CD4-positive, alpha-beta T cell treated with Interleukin-17A for 4 hours (primary cell): ENCODE measurements at regions not wholly inside any gene's neighbourhood (a gene's known extent, or its start where the extent isn't known, plus 50 kb on each side); places are given as distances from the start of the nearest gene placed in this dataset.

Experiments
- DNase-seq: peaks from one replicate; pipeline ENCODE4 v3.0.0-alpha.2; 2020; ENCODE audit warnings: mixed read lengths

DNA sequence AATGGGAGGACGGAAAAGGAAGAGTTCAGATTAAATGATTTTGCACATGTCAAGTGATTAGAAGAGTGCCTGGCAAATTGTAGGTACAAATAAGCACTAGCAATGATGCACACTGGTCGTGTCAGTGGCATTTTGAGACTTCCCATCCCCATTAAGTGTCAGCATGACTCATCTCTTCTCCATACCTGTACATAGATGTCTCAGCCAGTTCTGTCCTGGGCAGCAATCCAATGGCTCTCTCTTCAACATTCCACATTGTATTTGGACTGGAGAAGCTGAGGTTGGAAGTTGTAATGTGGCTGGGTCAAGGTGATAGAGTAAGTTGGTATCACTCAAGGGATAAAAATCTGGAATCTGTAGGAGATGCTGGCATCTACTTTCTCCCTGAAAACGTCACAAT lies 742.7 kb downstream of the VRK1 start:
- no peak for DNase-seq

DNA sequence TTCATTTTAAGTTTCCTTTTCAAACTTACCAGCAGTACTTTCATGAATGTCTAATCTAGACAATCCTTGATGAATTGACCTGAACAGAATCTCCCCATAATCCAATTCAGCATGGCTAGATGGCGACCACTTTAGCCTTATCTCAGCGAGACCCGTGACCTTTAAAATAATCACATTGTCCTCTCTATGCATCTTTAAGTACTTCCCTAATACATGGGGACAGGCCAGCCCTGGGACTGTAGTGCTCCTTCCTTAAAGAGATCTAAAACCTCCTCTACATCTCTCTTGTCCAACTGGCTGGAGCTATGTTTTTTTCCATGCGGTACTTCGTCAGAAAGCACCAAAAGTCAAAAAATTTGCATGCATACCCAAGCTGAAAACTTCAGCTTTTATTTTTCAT lies 746.0 kb downstream of the VRK1 start:
- no peak for DNase-seq

DNA sequence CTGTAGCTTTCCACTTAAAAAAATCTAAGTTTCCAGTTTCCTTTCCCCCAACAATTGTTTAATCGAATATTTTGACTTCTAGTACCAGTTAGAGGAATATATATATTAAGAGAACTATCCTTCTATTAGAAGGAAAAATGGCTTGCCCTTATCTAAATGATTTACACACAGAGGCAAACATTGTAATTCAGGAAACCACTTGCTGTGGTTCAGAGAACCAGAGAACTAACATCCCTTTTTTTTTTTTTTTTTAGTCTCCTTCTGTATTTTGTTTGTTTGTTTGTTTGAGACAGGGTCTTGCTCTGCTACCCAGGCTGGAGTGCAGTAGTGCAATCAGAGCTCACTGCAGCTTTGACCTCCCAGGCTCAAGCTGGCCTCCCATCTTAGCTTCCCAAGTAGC lies 746.6 kb downstream of the VRK1 start:
- no peak for DNase-seq

DNA sequence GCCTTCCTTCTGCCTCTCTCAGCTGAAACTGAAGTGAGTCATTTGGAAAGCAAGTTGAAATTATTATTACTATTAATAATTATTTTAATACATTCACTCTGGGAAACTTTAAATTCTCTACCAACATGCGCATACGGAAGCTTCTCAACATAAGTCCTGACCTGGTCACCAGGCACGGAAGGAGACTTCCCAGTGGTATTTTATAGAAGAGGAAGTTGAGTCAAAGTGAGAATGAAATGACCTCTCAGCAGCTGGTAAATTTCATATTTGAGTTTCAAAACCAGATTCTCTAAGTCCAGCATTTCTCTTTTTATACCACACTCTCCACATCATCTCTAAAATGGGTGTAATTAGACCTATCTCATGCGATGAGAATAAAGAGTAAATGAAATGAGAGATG lies 747.4 kb downstream of the VRK1 start:
- no peak for DNase-seq

DNA sequence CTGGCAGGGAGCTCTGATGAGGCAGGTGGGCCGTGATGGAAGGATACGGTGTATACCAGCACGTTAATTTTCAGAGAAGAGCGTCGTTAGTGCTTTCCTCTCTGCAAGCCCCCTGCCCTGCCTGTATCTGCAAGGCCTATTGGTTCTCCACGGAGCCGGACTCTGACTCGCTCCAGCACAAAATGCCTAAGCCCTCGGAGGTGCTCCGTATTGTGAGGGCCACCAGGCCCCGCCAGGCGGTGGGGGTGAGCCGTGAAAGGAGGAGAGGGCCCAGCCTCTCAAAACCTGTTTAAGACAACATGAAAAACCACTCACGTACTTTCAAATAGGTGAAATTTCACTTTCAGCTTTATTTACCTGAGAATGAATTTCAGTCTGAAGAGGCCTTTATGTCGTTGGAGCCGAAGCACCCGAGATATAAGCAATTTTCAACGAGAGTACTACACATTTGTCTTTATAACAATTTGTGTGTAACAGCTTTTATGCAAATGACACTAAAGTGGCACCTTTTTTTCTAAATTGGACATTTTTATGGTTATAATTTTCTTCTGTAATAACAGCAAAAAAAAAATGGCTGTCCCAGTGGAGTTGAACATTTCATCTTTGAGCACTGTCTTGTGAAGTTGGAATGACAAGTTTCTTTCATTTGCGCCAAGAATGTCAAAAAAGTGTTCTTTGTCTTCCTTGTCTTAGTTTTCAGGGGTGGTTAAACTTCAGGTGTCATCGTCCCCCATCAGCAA lies 749.5 kb downstream of the VRK1 start:
- DNase-seq: no peak

DNA sequence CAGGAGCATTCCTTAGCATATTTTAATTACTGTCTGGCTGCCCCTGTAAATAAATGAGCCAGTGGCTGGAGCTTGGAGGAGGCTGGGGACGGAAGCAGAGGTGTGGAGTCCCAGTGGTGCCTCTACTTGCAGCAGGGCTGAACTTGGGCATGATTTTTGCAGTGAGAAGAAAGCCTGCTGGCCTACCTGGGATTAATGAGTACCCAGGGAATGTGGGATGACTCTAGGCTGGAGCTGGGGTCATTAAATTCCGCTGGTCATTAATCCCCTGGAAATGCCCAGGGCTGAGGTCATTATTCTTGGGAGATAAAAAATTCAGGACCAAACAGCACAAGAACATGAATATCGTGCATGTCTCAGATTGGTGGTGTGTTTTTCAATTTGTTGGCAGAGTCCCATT lies 753.3 kb downstream of the VRK1 start:
- DNase-seq: no peak

DNA sequence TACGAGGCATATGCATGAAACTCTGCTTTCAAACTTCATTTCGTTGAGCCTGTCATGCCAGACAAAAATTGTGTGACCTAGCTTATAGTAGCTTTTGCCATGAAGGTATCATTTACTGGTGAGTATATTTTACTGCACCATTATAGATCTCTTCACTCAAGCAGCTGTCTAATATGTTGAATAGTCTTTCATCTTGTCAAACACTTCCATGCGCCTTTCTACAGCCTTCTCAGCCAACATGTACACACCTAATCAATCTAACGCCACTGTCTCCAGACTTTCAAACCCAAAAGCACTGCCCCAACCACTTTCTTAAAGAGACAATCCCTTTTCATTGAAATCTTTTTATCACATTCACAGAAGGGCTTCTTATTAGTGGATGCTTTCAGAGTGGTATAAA lies 757.4 kb downstream of the VRK1 start:
- DNase-seq: no peak

DNA sequence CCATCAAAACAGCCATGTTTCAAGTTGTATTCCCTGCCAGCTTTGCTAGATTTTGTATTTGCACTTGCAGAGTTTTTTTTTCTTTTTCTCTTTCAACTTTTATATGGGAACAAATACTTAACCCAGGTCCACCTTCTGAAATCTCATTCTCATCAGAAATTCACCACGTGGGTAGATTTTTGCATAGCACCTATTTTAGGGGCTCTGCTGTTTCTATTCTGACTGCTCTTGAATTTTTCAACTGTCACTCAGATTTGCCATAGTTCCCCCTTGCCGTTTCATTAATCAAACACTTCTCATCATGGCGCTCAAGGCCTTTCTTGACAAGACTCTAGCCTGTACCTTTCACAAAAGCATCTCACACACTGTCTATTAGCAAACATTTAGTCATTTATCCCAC lies 767.2 kb downstream of the VRK1 start:
- DNase-seq: no peak

DNA sequence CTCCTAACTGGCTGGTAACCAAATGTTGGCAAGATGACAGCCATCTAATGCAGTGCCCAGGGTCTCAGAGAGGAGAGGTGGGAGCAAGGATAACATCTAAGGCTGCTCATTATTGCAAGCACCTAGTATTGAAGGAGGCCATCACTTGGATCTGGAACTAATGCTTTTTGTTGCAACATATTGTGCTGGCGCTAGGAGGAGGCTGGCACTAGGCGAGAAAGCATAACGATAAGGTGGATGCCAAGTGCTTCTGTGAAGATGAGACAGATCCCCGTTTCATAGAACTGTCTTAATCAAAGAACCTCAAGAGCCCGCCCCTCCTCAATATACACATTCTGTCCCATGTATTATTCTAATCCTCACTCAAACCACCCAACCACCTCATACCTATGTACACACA lies 774.0 kb downstream of the VRK1 start:
- DNase-seq: no peak

DNA sequence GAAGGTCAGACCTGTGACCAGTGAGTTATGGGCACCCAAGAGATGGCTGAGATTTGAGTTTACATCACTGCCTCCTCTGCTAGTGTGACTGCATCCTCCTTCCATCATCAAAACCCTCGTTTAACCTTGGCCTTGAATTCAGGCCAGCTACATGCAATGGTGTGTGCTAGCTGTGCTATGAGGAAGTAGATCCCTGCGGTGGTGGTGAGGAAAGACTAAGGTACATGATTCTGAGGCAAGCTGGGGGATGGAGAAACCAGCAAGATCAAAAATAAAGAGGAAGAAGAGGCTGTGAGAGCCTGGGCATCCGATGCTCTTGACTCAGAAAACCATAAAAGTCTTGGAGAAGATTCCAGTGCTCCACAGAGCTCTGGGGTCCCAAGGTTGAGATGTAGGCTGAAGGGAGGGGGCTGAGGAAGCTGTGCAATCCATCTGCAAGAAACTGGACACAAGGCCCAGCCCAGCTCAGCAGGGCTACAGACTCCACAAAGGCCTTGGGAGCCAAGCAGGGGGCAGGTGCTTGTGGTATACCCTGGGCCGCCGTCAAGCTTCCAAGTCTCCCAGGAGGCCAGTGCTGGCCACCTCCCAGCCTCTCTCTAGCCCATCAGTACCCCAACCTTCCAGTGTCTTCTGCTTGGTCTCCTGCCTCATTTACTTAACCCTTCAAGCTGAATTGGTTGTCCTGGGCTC lies 774.8 kb downstream of the VRK1 start:
- DNase-seq: no peak

DNA sequence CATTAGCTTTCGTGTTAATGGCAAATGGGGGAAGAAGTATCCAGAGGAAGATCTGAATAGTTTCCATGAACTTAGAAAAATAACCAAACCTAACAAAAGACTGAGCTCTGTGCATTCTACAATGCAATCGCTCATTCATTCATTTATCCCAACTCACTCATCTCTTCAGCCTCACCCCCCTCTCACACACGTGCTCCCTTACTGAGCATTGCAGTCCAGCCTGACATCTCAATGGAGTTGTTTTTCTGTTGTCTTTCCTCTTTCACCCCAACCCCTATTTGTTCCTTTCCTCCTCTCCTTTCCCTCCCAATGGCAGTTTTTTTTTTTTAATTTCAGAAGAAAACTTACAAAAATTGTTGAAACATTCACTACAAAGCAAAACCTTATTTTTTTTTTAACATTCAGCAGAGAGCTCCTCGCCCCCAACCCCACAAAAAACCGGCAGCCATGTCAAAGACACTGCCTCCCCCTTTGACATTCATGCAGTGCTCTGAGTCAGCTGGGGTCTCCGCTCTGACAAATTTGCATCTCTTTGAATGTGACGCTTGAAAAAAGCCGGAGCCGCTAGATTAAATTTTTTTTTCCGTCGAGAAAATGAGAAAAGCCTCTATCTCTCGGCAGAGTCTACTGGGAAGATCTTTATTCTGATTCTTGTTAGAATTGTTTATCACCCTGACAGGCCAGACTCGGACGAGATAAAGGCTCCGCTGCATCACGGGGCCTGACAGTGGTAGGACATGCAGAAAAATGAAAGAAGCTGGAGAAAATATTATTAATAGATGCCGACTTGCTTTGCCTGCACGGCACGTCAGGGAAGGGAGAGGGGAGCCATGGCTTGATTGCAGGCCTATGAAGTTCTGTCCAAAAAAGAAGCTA lies 775.6 kb downstream of the VRK1 start:
- no peak for DNase-seq

DNA sequence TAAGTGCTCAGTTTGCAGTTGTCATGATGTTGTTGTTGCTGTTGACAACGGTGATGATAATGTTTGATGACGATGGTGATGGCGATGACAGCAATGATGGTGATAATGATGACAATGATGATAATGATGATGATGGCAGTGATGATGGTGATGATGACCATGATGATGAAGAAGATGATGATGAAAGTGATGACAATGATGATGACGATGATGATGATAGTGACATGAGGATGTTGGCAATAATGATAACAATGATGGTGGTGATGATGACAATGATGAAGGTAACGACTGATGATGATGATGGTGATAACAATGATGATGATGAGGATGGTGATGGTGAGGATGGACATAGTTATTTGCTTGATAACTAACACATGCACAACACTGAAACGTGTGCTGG lies 778.5 kb downstream of the VRK1 start:
- DNase-seq: no peak

DNA sequence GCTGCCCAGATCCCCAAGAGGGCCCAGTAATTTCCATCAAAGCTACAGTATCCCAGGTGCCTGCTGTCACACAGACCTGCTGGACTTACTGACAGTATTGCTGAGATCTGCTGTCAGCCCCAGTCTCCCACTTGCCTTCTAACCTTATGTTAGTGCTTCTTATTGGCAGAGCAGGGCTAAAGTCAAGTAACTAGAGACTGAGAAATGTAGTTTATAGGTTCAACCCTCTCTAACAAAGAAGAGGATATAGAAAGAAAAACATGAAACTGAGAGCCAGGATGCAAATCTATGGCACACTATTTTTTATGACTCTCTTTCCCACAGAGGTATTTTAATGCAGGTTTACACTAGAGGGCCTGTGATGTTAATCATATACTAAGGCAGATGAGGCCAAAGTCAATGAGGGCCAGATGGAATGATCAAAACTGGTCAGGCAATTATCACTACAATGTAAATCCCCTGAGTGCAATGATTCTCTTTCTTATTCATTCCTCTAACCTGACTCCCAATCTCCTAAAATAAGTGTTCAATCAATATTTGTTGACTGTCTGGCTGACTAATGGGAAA lies 781.9 kb downstream of the VRK1 start:
- DNase-seq: no peak

DNA sequence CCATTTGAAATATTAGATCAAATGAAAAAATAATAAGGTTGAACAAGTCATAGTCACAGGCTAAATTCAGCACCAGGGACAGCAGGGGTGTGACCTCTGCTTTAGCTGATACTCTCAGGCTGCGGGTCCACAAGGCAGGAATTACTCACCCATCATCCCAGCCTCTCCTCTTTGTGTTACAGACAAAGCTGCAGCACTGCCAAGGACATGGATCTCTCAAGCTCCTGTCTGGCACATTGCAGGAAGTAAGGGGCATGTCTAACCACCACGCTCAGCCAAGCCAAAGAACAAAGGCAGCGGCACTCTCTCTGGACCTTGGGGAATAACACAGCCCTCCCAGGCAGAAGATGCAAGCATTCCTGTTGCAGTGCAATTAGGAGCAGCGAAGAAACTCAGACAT lies 783.8 kb downstream of the VRK1 start:
- no peak for DNase-seq

DNA sequence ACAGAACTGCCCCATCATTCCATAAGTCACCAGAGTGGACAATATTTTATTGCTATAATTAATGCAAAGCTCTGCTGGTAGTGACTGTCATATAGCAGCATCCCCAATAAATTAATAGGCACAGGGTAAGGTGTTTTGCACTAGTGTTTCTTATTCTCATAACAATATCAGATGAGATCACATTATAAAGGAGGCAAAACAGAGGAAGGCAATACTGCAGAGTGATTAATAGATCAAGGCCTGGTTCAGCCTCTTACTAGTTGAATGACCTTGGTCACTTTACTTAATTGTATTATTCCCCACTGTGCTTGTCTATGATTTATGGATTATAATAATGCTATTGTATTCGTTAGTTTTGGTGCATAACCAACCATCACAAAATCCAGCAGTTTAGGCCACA lies 784.8 kb downstream of the VRK1 start:
- no peak for DNase-seq

DNA sequence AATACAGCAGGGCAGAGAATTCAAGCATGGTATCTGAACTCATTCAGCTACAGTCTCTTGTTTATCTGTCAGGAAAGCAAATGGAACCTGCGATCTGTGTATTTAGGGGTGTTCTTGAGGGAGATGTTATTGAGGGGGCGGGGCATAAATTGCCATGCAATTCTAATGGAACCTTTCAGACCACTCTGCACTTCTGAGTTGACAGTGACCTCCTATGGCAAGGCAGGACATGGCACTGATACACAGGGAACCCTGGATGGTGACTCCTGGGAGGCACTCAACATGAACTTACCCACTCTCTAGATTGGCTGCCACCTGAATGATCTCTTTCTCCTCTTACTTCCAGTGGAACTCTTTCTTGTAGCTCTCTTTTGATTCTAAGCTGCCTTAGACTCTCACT lies 787.3 kb downstream of the VRK1 start:
- DNase-seq: no peak

DNA sequence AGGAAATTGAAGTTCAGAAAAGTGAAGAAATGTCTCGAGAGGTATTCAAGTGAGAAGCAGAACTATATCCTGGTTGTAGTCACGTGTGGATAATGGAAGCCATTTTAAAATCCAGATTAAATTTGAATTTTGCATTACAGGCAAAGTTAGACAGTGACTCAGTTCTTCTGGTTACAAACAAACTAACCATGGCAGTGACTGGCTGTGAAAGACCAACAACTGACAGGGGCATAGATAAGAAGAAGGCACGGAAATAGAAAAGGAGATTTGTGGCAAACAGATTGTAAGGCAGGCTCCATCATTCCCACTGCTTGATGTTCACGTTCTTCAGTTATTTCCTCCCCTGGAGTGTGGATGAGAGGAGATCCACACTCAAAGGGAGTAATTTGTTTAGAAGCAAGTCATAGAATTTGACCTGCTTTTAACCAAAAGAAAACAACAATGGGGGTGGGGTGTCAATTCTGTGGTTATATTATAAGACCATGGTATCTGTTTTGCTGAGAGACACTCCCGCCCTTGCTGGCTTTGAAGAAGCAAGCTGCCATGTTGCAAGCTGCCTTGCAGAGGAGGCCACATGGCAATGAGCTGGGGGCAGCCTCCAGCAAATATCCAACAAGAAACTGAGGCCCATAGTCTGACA lies 795.3 kb downstream of the VRK1 start:
- peak; percentile 22 for DNase-seq

DNA sequence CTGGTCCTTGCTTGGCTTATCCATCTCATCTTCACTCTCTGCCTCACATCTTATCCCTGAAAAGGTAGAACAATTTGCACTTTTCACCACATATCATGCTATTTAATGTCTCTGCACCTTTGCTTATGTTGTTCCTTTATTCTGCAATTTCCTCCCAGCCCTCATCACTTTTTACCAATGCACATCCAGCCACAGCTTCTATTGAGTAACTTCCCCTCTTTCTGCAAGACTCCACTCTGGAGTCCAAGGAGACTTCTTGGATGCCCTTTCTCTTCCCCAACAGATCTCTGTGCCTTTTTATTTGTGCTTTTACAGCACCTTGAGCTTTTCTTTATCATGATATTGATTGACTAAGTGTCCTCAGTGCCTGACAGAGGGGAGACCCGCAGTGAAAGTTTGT lies 797.1 kb downstream of the VRK1 start:
- no peak for DNase-seq

DNA sequence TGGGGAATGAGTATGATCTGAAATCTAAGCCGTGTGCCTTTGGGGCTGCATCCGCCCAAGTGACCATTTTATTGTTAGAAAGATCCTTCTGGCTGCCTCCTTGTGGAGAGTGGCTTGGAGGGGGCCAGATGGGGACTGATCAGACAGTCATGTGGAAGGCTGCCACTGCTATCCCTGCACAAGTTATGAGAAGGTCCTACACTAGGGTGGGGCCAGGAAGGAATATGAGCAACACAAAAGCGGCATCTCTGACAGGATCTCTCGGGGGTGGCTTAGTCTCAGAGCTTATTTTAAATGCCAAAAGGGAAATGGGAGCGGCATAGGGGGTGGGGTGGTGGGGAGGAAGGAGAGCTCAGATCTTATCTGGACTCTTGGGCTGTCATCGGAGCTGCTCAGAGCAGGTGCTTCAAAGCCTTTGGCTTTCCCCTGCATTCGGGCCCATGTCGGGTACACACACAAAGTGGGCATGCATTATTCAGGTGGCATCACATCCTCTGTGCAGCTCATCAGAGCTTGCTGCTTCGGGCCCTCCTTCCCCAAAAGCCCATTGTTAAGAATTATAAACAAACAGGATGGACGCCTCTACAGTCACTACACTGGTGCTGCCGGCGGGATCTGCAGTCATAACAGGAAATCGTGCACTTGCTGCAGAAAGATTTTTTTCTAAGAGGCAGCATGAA lies 805.4 kb downstream of the VRK1 start:
- DNase-seq: peak; percentile 87

DNA sequence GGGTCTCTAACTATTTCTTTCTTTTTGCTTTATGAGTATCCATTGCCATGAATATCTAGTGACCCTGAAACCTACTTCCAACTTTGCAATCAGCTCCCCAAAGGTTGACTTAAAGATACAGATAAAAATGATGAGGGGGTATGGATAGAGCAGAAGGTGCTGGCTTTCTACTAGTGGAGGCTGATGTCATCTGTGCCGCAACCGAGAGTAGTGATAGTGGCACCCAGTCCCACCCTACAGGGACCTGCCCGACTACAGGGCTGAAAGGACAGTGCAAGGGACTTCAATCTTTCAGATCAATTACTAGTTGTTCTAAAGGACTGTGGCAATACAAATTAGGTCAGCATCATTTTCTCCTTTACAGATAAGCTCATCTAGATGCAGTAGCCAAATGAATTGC lies 806.0 kb downstream of the VRK1 start:
- peak; percentile 77 for DNase-seq

DNA sequence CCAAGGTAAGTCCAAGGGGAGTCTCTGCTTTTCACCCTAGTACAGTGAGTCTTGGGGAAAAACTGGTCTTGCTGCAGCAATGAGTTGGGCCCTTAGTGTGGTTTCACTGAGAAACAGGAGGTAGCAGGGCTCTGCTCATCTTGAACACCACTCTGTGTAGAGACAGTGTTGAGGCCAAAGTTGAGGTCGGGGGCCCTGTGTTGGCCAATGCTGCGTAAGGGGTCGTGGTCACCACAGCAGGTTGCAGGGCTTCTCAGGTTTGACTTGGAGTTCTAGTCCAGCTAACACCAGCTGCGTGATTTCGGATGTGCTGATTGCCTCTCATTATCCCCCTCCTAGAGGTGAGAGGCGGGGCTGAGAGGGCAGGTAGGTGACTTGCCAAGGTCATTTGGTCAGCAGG lies 807.5 kb downstream of the VRK1 start:
- DNase-seq: no peak

DNA sequence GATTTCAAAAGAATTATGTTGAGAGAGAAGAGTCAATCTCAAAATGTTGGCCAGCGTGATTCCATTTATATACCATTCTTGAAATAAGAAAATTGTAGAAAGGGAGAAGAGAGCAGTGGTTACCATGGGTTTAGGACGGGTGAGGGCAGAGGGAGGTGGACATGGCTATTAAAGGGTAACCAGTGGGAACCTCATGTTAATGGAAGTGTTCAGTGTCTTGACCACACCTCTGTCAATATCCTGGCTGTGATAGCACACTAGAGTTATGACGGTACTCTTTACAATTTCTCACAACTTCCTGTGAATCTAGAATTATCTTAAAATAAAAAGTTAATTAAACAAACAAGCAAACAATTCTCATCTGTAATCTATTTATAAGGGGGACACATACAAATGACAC lies 821.2 kb downstream of the VRK1 start:
- DNase-seq: no peak
